ENCODE measurements at regions not wholly inside any gene's neighbourhood (a gene's known extent, or its start where the extent isn't known, plus 50 kb on each side); places are given as distances from the start of the nearest gene placed in this dataset.

DNA sequence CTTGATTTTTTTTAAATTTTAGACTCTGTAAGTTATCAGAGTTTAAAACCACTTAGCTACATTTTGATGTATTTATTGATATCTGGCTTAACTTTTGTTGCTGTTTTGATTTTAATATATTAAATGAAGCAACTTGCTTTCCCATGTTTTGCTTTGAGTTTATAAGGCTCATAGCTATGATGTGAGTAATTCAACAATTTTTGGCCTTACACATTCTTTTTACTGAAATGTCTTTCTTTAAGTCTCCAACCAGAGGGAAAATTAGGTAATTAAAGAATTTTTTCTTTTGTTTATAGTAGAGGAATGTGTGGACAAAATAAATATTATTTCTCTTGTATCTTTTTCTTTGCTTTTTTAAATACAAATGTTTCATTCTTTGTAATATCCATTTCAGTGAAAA is 258.3 kb upstream of the ADAMTS5 start:
- TF ChIP-seq, protein P1, sequence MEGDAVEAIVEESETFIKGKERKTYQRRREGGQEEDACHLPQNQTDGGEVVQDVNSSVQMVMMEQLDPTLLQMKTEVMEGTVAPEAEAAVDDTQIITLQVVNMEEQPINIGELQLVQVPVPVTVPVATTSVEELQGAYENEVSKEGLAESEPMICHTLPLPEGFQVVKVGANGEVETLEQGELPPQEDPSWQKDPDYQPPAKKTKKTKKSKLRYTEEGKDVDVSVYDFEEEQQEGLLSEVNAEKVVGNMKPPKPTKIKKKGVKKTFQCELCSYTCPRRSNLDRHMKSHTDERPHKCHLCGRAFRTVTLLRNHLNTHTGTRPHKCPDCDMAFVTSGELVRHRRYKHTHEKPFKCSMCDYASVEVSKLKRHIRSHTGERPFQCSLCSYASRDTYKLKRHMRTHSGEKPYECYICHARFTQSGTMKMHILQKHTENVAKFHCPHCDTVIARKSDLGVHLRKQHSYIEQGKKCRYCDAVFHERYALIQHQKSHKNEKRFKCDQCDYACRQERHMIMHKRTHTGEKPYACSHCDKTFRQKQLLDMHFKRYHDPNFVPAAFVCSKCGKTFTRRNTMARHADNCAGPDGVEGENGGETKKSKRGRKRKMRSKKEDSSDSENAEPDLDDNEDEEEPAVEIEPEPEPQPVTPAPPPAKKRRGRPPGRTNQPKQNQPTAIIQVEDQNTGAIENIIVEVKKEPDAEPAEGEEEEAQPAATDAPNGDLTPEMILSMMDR (IDR thresholded peaks at IDR 0.05; ENCODE audit: insufficient read depth, low read length, poor library complexity, severe bottlenecking) = no peak
- TF ChIP-seq EZH2phosphoT487 (conservative IDR thresholded peaks at IDR 0.05; ENCODE audit: low read length) = no peak
